HG02938 (cell line): ENCODE measurements at regions not wholly inside any gene's neighbourhood (a gene's known extent, or its start where the extent isn't known, plus 50 kb on each side); places are given as distances from the start of the nearest gene placed in this dataset.
"Not testable (repeated sequence)": the region's sequence is repeated elsewhere in the genome, so short reads cannot be mapped to it uniquely, and the experiment has no call there.

Experiments
- ATAC-seq: cut with Tn5 transposase; IDR thresholded peaks from one replicate; pipeline ENCODE4 v1.9.1; 2021; ENCODE audit warnings: mild to moderate bottlenecking, moderate library complexity; ENCODE audit not compliant: unreplicated experiment

DNA sequence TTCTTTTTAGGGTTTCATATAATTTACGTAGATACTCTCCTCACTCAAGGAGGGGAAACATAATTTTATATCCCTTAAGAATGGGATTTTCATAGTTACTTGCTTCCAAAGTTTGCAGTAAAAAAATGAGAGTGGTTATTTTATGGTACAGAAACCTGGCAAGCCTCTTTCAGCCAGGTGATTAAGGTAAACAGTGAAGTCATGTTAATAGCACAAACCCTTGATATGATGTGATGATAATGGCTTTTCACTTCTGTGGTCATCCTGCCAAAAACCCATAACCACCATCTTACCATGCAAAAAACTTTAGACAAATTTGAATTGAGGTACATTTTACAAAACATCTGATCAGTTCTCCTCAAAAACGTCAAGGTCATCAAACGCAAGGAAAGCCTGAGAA lies 517.8 kb downstream of the SLITRK5 start:
- no peak for ATAC-seq

DNA sequence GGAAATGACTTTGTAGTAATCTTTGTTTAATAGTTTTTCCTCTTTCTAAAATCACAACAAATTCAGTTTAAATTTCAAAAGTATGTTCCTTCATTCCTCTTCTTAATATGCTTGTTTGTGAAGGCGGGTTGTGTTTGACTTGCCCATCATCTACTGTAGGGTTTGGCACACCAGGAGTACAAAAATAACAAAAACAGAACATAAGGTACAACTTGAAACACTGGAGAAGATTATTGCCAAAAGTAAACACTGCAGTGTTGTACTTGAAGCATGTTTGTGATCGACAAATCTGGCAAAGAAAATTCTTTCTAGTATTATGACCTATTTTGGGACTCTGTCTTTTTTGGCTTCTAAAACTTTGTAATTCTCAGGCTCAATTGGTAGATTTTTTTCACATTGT lies 518.6 kb downstream of the SLITRK5 start:
- ATAC-seq: no peak

GRCh38 chr13:88196106-88196505 lies 524.9 kb downstream of the SLITRK5 start:
- ATAC-seq: no peak

- no peak for ATAC-seq
These were observed 546.2 kb downstream of the SLITRK5 start for GRCh38 chr13:88217372-88217771.

DNA sequence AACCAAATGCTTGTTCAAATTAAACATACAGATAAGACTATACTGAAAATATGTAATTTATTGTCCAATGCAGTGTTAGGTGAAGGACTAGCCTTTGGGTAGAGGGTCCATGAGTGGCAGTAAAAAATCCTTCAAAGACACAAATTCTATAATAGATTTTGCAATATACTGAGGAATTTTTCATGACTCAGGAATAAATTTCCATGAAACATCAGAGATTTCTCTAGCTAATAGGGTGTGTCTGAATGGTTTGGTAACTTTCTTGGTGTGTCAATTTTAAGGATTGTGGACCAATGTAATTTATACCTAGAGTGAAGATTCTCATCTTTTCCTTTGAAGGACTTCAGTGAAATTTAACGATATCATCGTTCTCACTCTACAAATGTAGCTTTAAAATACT lies 546.7 kb downstream of the SLITRK5 start:
- ATAC-seq: no peak

GRCh38 chr13:88223958-88224357 lies 552.8 kb downstream of the SLITRK5 start:
- no peak for ATAC-seq

DNA sequence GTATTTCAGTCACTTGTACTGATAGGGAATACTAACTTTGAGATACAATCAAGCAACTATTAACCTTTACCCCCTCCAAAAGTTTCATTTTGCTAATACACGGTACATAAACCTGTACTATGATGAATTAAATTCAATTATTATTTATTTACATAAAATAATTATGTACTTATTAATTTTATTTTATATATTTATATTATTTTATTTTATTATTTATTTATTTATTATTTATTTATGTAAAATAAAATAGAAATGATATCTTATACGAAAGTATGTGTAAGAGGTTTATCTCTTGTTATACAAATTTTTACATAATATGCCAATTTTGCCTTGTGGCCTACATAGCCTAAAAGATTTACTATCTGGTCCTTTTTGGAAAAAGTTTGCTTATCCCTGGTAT lies 564.3 kb downstream of the SLITRK5 start:
- ATAC-seq: no peak

DNA sequence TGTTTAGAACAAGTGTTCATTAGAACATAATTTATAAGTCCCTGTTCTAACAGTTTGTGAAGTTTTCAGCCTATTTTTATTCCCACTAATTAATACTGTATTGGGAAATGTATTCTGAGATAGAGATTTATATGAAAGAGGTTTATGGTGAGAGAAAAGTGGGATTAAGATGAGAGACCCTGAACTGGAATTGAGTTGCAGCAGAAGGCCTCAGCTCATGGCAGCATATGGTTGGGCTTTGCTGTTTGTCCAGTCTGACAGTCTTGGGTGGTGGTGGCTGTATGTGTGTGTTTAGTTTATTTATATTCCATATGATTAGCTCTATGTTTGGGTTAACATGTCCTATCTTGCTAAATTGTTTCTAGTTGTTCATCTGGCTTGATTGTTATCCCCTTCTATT lies 575.1 kb downstream of the SLITRK5 start:
- ATAC-seq: no peak

DNA sequence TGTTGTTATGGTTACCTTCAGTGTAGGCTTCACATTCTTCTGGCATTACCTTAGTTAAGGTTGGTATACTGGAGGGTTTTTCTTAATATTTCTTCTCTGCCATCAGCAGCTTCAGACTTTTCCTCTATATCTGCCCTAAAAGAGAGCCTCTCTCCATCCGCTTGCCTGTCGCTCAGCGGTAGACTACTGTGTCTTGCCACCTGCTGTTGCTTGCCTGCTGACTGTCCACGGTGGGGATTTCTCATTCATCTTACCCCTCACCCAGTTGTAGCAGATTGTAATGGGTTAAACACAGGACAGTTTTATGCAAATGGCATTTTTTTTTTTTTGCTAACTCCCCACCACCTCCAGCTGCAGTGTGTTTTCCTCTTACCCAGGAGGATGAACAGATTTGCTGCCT lies 577.2 kb downstream of the SLITRK5 start:
- ATAC-seq: no peak

- no peak for ATAC-seq
These were observed 586.5 kb downstream of the SLITRK5 start for GRCh38 chr13:88257706-88258105.

- ATAC-seq: no peak
These were observed 592.6 kb downstream of the SLITRK5 start for GRCh38 chr13:88263808-88264207.

GRCh38 chr13:88281841-88282240 lies 610.7 kb downstream of the SLITRK5 start:
- no peak for ATAC-seq

- no peak for ATAC-seq
These were observed 614.2 kb downstream of the SLITRK5 start for GRCh38 chr13:88285329-88285728.

GRCh38 chr13:88288326-88288725 lies 617.2 kb downstream of the SLITRK5 start:
- no peak for ATAC-seq

GRCh38 chr13:88291731-88292130 lies 620.6 kb downstream of the SLITRK5 start:
- ATAC-seq: not testable (repeated sequence)

DNA sequence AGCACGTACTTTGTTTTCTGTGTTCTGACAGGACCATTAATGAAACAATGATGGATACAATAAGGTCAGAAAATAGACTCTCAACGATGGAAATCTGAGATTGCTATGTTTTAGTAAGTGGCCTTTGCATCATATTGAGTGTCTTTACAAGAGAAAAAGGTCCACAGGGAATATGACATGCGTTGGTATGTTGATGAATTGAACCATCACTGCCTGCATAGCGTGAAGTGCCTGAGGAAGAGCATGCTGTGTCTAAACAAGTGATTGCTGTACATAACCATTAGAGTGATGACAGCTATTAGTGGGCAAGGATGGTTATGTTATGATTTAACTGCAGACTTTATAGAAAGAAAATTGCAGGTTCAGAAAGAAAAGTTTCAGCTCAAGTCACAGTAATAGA lies 623.2 kb downstream of the SLITRK5 start:
- ATAC-seq: no peak

GRCh38 chr13:88303157-88303556 lies 632.0 kb downstream of the SLITRK5 start:
- ATAC-seq: no peak

GRCh38 chr13:88303605-88304004 lies 632.4 kb downstream of the SLITRK5 start:
- ATAC-seq: no peak

GRCh38 chr13:88314496-88314895 lies 643.3 kb downstream of the SLITRK5 start:
- ATAC-seq: no peak

DNA sequence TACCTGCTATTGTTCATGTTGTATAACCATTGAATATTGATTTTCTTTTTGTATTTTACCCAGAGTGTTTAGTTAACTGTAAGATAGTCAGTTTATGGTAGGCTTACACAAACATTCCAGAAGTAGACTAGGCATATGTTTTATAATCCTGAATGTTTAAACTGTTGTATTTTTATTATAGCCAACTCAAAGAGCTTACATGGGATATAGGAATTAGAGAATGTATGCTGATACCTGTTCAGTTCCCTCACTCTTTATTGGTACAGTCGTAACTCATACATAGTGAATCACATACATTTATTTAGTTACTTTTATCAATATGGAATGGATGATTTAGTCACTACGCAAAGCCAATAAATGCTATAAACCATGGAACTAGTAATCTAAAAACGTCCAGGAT lies 657.9 kb downstream of the SLITRK5 start:
- ATAC-seq: no peak

GRCh38 chr13:88339271-88339741 lies 668.1 kb downstream of the SLITRK5 start:
- no peak for ATAC-seq

DNA sequence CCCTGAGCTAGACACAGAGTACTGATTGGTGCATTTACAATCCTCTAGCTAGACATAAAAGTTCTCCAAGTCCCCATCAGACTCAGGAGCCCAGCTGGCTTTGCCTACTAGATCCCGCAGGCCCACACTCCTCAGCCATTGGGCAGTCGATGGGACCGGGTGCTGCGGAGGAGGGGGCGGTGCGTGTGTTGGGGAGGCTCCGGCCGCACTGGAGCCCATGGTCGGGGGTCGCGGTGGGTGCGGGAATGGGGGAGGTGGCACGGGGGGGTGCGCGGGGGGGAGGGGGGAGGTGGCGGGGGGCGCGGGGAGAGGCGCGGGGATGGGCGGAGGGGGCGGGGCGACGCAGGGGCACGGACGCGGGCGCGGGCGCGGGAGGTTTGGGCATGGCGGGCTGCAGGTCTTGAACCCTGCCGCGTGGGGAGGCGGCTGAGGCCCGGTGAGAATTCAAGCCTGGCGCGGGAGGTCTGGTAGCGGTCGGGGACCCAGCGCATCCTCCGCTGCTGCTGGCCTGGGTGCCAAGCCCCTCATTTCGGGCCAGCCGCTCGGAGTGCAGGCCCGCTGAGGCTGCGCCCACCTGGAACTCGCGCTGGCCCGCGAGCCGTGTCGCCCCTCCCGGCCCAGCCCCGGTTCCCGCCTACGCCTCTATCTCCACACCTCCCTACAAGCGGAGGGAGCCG lies 674.1 kb downstream of the SLITRK5 start:
- ATAC-seq: no peak

DNA sequence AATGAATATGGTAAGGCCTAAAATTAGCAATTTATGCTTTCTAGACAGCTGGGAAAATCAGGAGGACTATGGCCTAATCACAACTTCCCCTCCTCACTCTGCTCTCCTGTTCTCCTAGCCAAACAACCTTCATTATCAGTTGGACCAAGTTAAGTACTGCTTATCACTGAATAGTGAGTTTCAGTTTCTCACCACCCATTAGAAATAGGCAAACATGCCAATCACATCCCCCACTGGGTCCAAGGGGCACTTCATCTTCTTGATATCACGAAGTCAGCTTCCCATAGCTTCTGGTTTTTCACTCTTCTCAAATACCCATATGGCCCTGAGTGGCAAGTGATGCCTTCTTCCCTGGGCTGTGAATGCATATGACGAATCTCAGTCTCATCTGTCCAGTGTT lies 689.6 kb downstream of the SLITRK5 start:
- ATAC-seq: no peak
